HEK293 (cell line): ENCODE measurements at regions not wholly inside any gene's neighbourhood (a gene's known extent, or its start where the extent isn't known, plus 50 kb on each side); places are given as distances from the start of the nearest gene placed in this dataset.

Experiments
- CTCF ChIA-PET: fragments of 350-600 bp; formaldehyde crosslinking; extraction: SDS; loops from one replicate; lab custom pipeline; 2021; ENCODE audit warnings: antibody characterized with exemption; lab: Yijun Ruan, JAX
- POLR2A ChIA-PET: fragments of 300-600 bp; formaldehyde crosslinking; extraction: SDS; loops from one replicate; lab custom pipeline; 2020; ENCODE audit warnings: antibody characterized with exemption, inconsistent platforms; lab: Yijun Ruan, JAX
- H3K27ac ChIP-seq: fragments of 200-500 bp; sonication (Bioruptor generic); 2 replicates; pipeline ENCODE4 v1.5.1; 2014; ENCODE audit warnings: low read depth, low read length, control low read depth, inconsistent platforms; ENCODE audit errors: extremely low read depth
- H3K36me3 ChIP-seq, 2 experiments: fragments of 200-500 bp in 1 of 2; sonication (Bioruptor generic) in 1 of 2; 1 replicate in 1 of 2; 2 replicates in 1 of 2; pipeline ENCODE4 v1.5.1; 2014 to 2017; ENCODE audit warnings: inconsistent platforms in 2 of 2, low read length in 2 of 2; ENCODE audit not compliant: control insufficient read depth in 2 of 2, insufficient read depth in 1 of 2
- H3K4me1 ChIP-seq: fragments of 200-500 bp; sonication (Bioruptor generic); 2 replicates; pipeline ENCODE4 v1.5.1; 2014; ENCODE audit warnings: mild to moderate bottlenecking, low read length, inconsistent platforms; ENCODE audit not compliant: control insufficient read depth, insufficient read depth
- H3K4me3 ChIP-seq: 2 replicates; pipeline ENCODE4 v1.5.1; 2011; ENCODE audit warnings: low read depth, mild to moderate bottlenecking, control low read depth, low read length, moderate library complexity
- H3K9me3 ChIP-seq: fragments of 200-500 bp; sonication (Bioruptor generic); 2 replicates; pipeline ENCODE4 v1.5.1; 2014; ENCODE audit warnings: low read depth, low read length, inconsistent platforms; ENCODE audit not compliant: control insufficient read depth, insufficient read depth
- FEZF1 ChIP-seq: fragments of 450-650 bp; formaldehyde crosslinking; IDR thresholded peaks from 2 replicates; pipeline ENCODE4 v1.5.1; 2016; ENCODE audit warnings: missing biosample characterization, missing genetic modification characterization
- INSM2 ChIP-seq: fragments of 450-650 bp; formaldehyde crosslinking; IDR thresholded peaks from 2 replicates; pipeline ENCODE4 v1.5.1; 2016; ENCODE audit warnings: missing biosample characterization, missing genetic modification characterization
- MEIS1 ChIP-seq: sonication (generic); formaldehyde crosslinking; IDR thresholded peaks from 2 replicates; pipeline ENCODE4 v1.8.1; 2022; ENCODE audit warnings: missing genetic modification reagents, mild to moderate bottlenecking, borderline replicate concordance
- RBAK ChIP-seq: fragments of 450-650 bp; formaldehyde crosslinking; IDR thresholded peaks from 2 replicates; pipeline ENCODE4 v1.5.1; 2016; ENCODE audit warnings: missing biosample characterization, missing genetic modification characterization
- TSHZ1 ChIP-seq: fragments of 450-650 bp; formaldehyde crosslinking; IDR thresholded peaks from 2 replicates; pipeline ENCODE4 v1.5.1; 2016; ENCODE audit warnings: missing biosample characterization, missing genetic modification characterization, borderline replicate concordance
- ZEB2 ChIP-seq: fragments of 450-650 bp; formaldehyde crosslinking; IDR thresholded peaks from 2 replicates; pipeline ENCODE4 v1.5.1; 2016; ENCODE audit warnings: missing biosample characterization, missing genetic modification characterization
- ZIC2 ChIP-seq: fragments of 450-650 bp; formaldehyde crosslinking; IDR thresholded peaks from 2 replicates; pipeline ENCODE4 v1.5.1; 2016; ENCODE audit warnings: missing biosample characterization, missing genetic modification characterization
- ZNF140 ChIP-seq: fragments of 450-650 bp; formaldehyde crosslinking; IDR thresholded peaks from 2 replicates; pipeline ENCODE4 v1.5.1; 2016; ENCODE audit warnings: missing biosample characterization, missing genetic modification characterization
- ZNF211 ChIP-seq: fragments of 450-650 bp; formaldehyde crosslinking; IDR thresholded peaks from 2 replicates; pipeline ENCODE4 v1.5.1; 2016; ENCODE audit warnings: low read depth, missing biosample characterization, missing genetic modification characterization
- ZNF23 ChIP-seq: fragments of 450-650 bp; formaldehyde crosslinking; IDR thresholded peaks from 2 replicates; pipeline ENCODE4 v1.5.1; 2016; ENCODE audit warnings: missing biosample characterization, missing genetic modification characterization, borderline replicate concordance
- ZNF274 ChIP-seq, 2 experiments: fragments of 200-500 bp in 1 of 2; fragments of 450-650 bp in 1 of 2; sonication (Bioruptor generic) in 1 of 2; formaldehyde crosslinking in 1 of 2; IDR thresholded peaks; 2 replicates each; pipeline versions ENCODE4 v1.5.1 to v1.6.1; 2014 to 2016; ENCODE audit warnings: borderline replicate concordance in 1 of 2, inconsistent platforms in 1 of 2, low read length in 1 of 2, missing biosample characterization in 1 of 2, missing genetic modification characterization in 1 of 2
- ZNF311 ChIP-seq: fragments of 450-650 bp; formaldehyde crosslinking; IDR thresholded peaks from 2 replicates; pipeline ENCODE4 v1.5.1; 2017; ENCODE audit warnings: missing biosample characterization, missing genetic modification characterization, borderline replicate concordance
- ZNF394 ChIP-seq: fragments of 450-650 bp; formaldehyde crosslinking; IDR thresholded peaks from 2 replicates; pipeline ENCODE4 v1.5.1; 2016; ENCODE audit warnings: missing biosample characterization, missing genetic modification characterization, mild to moderate bottlenecking, moderate library complexity, borderline replicate concordance
- ZNF398 ChIP-seq: fragments of 450-650 bp; formaldehyde crosslinking; IDR thresholded peaks from 2 replicates; pipeline ENCODE4 v1.5.1; 2017; ENCODE audit warnings: missing biosample characterization, missing genetic modification characterization
- ZNF416 ChIP-seq: fragments of 450-650 bp; formaldehyde crosslinking; IDR thresholded peaks from 2 replicates; pipeline ENCODE4 v1.5.1; 2016; ENCODE audit warnings: missing biosample characterization, missing genetic modification characterization
- ZNF426 ChIP-seq: fragments of 450-650 bp; formaldehyde crosslinking; IDR thresholded peaks from 2 replicates; pipeline ENCODE4 v1.5.1; 2017; ENCODE audit warnings: missing biosample characterization, missing genetic modification characterization, mild to moderate bottlenecking, inconsistent platforms, moderate library complexity
- ZNF555 ChIP-seq: fragments of 450-650 bp; formaldehyde crosslinking; conservative IDR thresholded peaks from 2 replicates; pipeline ENCODE4 v1.5.1; 2017; ENCODE audit warnings: missing biosample characterization, mild to moderate bottlenecking, missing genetic modification characterization, inconsistent platforms
- ZNF610 ChIP-seq: fragments of 450-650 bp; formaldehyde crosslinking; IDR thresholded peaks from 2 replicates; pipeline ENCODE4 v1.5.1; 2016; ENCODE audit warnings: missing biosample characterization, missing genetic modification characterization, borderline replicate concordance
- ZNF624 ChIP-seq: fragments of 450-650 bp; formaldehyde crosslinking; IDR thresholded peaks from 2 replicates; pipeline ENCODE4 v1.5.1; 2017; ENCODE audit warnings: missing biosample characterization, missing genetic modification characterization
- ZNF658 ChIP-seq: fragments of 450-650 bp; formaldehyde crosslinking; IDR thresholded peaks from 2 replicates; pipeline ENCODE4; 2016; ENCODE audit warnings: missing biosample characterization, missing genetic modification characterization
- ZNF792 ChIP-seq: fragments of 450-650 bp; formaldehyde crosslinking; IDR thresholded peaks from 2 replicates; pipeline ENCODE4 v1.5.1; 2016; ENCODE audit warnings: missing biosample characterization, missing genetic modification characterization
- ZNF830 ChIP-seq: fragments of 450-650 bp; IDR thresholded peaks from 2 replicates; pipeline ENCODE4 v1.5.0; 2018; ENCODE audit warnings: missing biosample characterization, missing genetic modification characterization, low read depth, mild to moderate bottlenecking, moderate library complexity
- TF ChIP-seq, protein P1 (sequence below): sonication (generic); formaldehyde crosslinking; IDR thresholded peaks from 2 replicates; pipeline ENCODE4 v1.8.1; 2022; ENCODE audit warnings: mild to moderate bottlenecking, moderate library complexity, missing genetic modification reagents
- TF ChIP-seq, protein P2 (sequence below): fragments of 450-650 bp; formaldehyde crosslinking; IDR thresholded peaks from 2 replicates; pipeline ENCODE4 v1.5.1; 2016; ENCODE audit warnings: missing biosample characterization, missing genetic modification characterization

DNA sequence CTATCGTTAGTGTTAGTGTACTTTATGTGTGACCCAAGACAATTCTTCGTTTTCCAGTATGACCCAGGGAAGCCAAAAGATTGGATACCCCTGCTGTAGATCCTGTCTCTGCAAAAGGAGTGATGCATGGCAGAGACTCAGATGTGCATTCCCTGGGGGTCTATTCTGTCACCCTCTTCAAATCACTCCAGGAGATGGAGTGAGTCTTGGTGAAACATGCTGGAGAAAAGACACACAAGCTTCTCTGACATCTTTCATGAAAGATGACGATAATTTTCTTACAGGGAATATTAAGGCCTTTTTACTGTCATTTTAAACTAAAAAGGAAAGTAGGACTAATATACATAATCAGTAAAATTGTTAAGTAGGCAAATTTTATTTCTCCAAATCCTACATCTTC, 437.9 kb upstream of the SOX5 start:
- H3K9me3 ChIP-seq: no peaks in the 10 kb centered on the region
- H3K36me3 ChIP-seq: no peaks in the 10 kb centered on the region
- no peaks in the 10 kb centered on the region for H3K4me1 ChIP-seq
- no peak overlapping the region for H3K27ac ChIP-seq
- POLR2A ChIA-PET: interaction anchor here (0.6 kb wide), 1 partner anchor 544 kb away, joined by 3 read pairs; no protein-coding TSS in a partner anchor
- H3K4me3 ChIP-seq: no peak overlapping the region
- TF ChIP-seq RBAK (tag by site-specific recombination) (no peak), ZNF555 (tag by site-specific recombination) (no peak), MEIS1 (CRISPR knock-in tag) (no peak), ZNF658 (tag by site-specific recombination) (no peak), ZNF311 (tag by site-specific recombination) (no peak), INSM2 (tag by site-specific recombination) (no peak), FEZF1 (no peak), ZNF274 (IDR thresholded peaks at IDR 0.05; ENCODE audit: low read length) (no peak), ZNF274 (tag by site-specific recombination; IDR thresholded peaks at IDR 0.05; ENCODE audit: borderline replicate concordance) (no peak), ZNF830 (tag by site-specific recombination) (no peak), ZNF624 (tag by site-specific recombination) (no peak), ZNF416 (tag by site-specific recombination) (no peak)
- TF ChIP-seq, protein P1, sequence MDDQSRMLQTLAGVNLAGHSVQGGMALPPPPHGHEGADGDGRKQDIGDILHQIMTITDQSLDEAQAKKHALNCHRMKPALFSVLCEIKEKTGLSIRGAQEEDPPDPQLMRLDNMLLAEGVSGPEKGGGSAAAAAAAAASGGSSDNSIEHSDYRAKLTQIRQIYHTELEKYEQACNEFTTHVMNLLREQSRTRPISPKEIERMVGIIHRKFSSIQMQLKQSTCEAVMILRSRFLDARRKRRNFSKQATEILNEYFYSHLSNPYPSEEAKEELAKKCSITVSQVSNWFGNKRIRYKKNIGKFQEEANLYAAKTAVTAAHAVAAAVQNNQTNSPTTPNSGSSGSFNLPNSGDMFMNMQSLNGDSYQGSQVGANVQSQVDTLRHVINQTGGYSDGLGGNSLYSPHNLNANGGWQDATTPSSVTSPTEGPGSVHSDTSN: no peak
- CTCF ChIA-PET: interaction anchor here (0.5 kb wide), 1 partner anchor 211 kb away, joined by 3 read pairs; no protein-coding TSS in a partner anchor

DNA sequence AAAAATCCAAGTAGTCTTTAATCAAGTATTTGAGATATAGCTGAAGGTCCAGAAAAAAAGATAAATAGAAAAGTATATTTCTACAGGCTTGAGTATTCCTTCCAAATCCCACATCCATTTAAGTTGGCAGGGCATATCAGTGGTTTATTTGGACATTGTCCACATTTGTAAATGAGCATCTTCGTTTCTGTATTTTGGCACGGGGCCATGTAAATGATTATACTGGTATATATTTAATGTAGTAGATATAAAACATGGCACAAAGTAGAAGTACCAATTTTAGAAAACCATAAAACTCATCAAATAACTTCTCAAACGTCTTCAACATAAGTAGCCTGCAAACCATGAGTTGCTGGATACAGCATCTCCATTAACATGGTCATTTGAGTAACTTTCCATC, 437.4 kb upstream of the SOX5 start:
- no peaks in the 10 kb centered on the region for H3K36me3 ChIP-seq
- no peak overlapping the region for H3K4me3 ChIP-seq
- no peak for TF ChIP-seq ZNF140 (tag by site-specific recombination)
- TF ChIP-seq ZNF23 (tag by site-specific recombination): no peak
- no peak for TF ChIP-seq ZEB2 (tag by site-specific recombination)
- no peak for TF ChIP-seq ZNF610 (tag by site-specific recombination)
- TF ChIP-seq TSHZ1 (tag by site-specific recombination): no peak
- TF ChIP-seq ZNF211: no peak
- TF ChIP-seq, protein P2, sequence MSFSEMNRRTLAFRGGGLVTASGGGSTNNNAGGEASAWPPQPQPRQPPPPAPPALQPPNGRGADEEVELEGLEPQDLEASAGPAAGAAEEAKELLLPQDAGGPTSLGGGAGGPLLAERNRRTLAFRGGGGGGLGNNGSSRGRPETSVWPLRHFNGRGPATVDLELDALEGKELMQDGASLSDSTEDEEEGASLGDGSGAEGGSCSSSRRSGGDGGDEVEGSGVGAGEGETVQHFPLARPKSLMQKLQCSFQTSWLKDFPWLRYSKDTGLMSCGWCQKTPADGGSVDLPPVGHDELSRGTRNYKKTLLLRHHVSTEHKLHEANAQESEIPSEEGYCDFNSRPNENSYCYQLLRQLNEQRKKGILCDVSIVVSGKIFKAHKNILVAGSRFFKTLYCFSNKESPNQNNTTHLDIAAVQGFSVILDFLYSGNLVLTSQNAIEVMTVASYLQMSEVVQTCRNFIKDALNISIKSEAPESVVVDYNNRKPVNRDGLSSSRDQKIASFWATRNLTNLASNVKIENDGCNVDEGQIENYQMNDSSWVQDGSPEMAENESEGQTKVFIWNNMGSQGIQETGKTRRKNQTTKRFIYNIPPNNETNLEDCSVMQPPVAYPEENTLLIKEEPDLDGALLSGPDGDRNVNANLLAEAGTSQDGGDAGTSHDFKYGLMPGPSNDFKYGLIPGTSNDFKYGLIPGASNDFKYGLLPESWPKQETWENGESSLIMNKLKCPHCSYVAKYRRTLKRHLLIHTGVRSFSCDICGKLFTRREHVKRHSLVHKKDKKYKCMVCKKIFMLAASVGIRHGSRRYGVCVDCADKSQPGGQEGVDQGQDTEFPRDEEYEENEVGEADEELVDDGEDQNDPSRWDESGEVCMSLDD: no peak
- no peak for TF ChIP-seq ZNF394 (tag by site-specific recombination)
- TF ChIP-seq ZNF426 (tag by site-specific recombination): no peak
- no peak for TF ChIP-seq ZNF792 (tag by site-specific recombination)
- TF ChIP-seq ZNF398 (tag by site-specific recombination): no peak
- TF ChIP-seq ZIC2 (tag by site-specific recombination): no peak
- POLR2A ChIA-PET: no interaction called here
- no peaks in the 10 kb centered on the region for H3K4me1 ChIP-seq
- no peak overlapping the region for H3K27ac ChIP-seq
- no peaks in the 10 kb centered on the region for H3K9me3 ChIP-seq
- CTCF ChIA-PET: no interaction called here
